ENCODE measurements at regions not wholly inside any gene's neighbourhood (a gene's known extent, or its start where the extent isn't known, plus 50 kb on each side); places are given as distances from the start of the nearest gene placed in this dataset.

GRCh38 chr12:11980115-11980514 is 90.6 kb upstream of the BCL2L14 start:
- no peak overlapping the region for H3K27ac ChIP-seq (ENCODE audit: extremely low read depth, low read depth, low read length)

GRCh38 chr12:11981121-11981733 is 89.5 kb upstream of the BCL2L14 start:
- Histone ChIP-seq H3K9me3 (ENCODE audit: control insufficient read depth, insufficient read depth, low read depth, low read length) (no peaks in the 10 kb centered on the region), H3K36me3 (ENCODE audit: control insufficient read depth in 2 of 2, insufficient read depth in 1 of 2, low read length in 2 of 2) (no peaks in the 10 kb centered on the region), H3K27ac (ENCODE audit: extremely low read depth, low read depth, low read length) (no peak overlapping the region), H3K4me3 (ENCODE audit: low read depth, low read length) (no peak overlapping the region), H3K4me1 (ENCODE audit: control insufficient read depth, insufficient read depth, low read length) (no peaks in the 10 kb centered on the region)
- ChIA-PET CTCF (no interaction called here), POLR2A (no interaction called here)
- no peak for TF ChIP-seq ZNF416 (tag by site-specific recombination; IDR thresholded peaks at IDR 0.05)
- no peak for TF ChIP-seq ZBTB6 (tag by site-specific recombination; IDR thresholded peaks at IDR 0.05)
- no peak for TF ChIP-seq ZNF791 (tag by site-specific recombination; IDR thresholded peaks at IDR 0.05)
- no peak for TF ChIP-seq ZNF114 (tag by site-specific recombination; IDR thresholded peaks at IDR 0.05)
- TF ChIP-seq ZNF830 (tag by site-specific recombination; IDR thresholded peaks at IDR 0.05; ENCODE audit: low read depth): no peak
- no peak for TF ChIP-seq GLI2 (tag by site-specific recombination; IDR thresholded peaks at IDR 0.05; ENCODE audit: borderline replicate concordance, low read depth)

More at GRCh38 chr12:11980115-11980514, 90.6 kb upstream of the BCL2L14 start:
- TF ChIP-seq ZNF76 (tag by site-specific recombination; IDR thresholded peaks at IDR 0.05; ENCODE audit: borderline replicate concordance, low read depth): no peak
- TF ChIP-seq ZNF596 (tag by site-specific recombination; IDR thresholded peaks at IDR 0.05): no peak
- no peak for TF ChIP-seq MYNN (tag by site-specific recombination; IDR thresholded peaks at IDR 0.05; ENCODE audit: borderline replicate concordance)
- no peak for TF ChIP-seq ZNF214 (tag by site-specific recombination; IDR thresholded peaks at IDR 0.05; ENCODE audit: borderline replicate concordance)
- TF ChIP-seq ZNF280C (tag by site-specific recombination; IDR thresholded peaks at IDR 0.05): no peak
- TF ChIP-seq ZNF654 (tag by site-specific recombination; IDR thresholded peaks at IDR 0.05; ENCODE audit: low read depth): no peak
- ChIA-PET CTCF (interaction anchor here (0.6 kb wide), 1 partner anchor 11 kb away, joined by 3 read pairs; no protein-coding TSS in a partner anchor), POLR2A (no interaction called here)
- H3K4me1 ChIP-seq (ENCODE audit: control insufficient read depth, insufficient read depth, low read length): no peaks in the 10 kb centered on the region
- H3K4me3 ChIP-seq (ENCODE audit: low read depth, low read length): no peak overlapping the region
- H3K36me3 ChIP-seq (ENCODE audit: control insufficient read depth in 2 of 2, insufficient read depth in 1 of 2, low read length in 2 of 2): no peaks in the 10 kb centered on the region
- H3K9me3 ChIP-seq (ENCODE audit: control insufficient read depth, insufficient read depth, low read depth, low read length): no peaks in the 10 kb centered on the region

- Histone ChIP-seq H3K4me3 (ENCODE audit: low read depth, low read length) (no peak overlapping the region), H3K9me3 (ENCODE audit: control insufficient read depth, insufficient read depth, low read depth, low read length) (no peaks in the 10 kb centered on the region), H3K27ac (ENCODE audit: extremely low read depth, low read depth, low read length) (no peak overlapping the region), H3K4me1 (ENCODE audit: control insufficient read depth, insufficient read depth, low read length) (no peaks in the 10 kb centered on the region), H3K36me3 (ENCODE audit: control insufficient read depth in 2 of 2, insufficient read depth in 1 of 2, low read length in 2 of 2) (no peaks in the 10 kb centered on the region)
- TF ChIP-seq ZNF629 (tag by site-specific recombination; IDR thresholded peaks at IDR 0.05) (no peak), PRDM10 (tag by site-specific recombination; IDR thresholded peaks at IDR 0.05) (no peak), ZNF433 (tag by site-specific recombination; IDR thresholded peaks at IDR 0.05; ENCODE audit: low read depth) (no peak)
- CTCF ChIA-PET: interaction anchor here (0.7 kb wide), 1 partner anchor 498 kb away, joined by 3 read pairs; no protein-coding TSS in a partner anchor
- POLR2A ChIA-PET: no interaction called here
Measured at GRCh38 chr12:11984417-11984816, 86.3 kb upstream of the BCL2L14 start.
